Posterior vena cava (tissue), 2 donors: ENCODE measurements at regions not wholly inside any gene's neighbourhood (a gene's known extent, or its start where the extent isn't known, plus 50 kb on each side); places are given as distances from the start of the nearest gene placed in this dataset.

Experiments used
- DNase-seq: peaks from one replicate; pipeline ENCODE4 v3.0.0-alpha.2; 2020; ENCODE audit warnings: low spot score
- intact Hi-C, 2 donors: fragments of 100-400 bp; cut with DNase I; formaldehyde crosslinking; loops; one replicate each; pipeline versions ENCODE4 v1.14.1 to v1.14.2; 2022 to 2023
- donor health status: DM: yes; HTN: yes; CAD: no.
- donor health status: DM: yes; HTN: yes; CAD: no.

- no peak for DNase-seq
- intact Hi-C loops: no loop called here
Observed at GRCh38 chr2:9060819-9061218, 57.3 kb upstream of the MBOAT2 start.

GRCh38 chr2:9057939-9058761 is 54.7 kb upstream of the MBOAT2 start:
- intact Hi-C loops: no loop called here
- DNase-seq: no peak

GRCh38 chr2:9055471-9055870 is 52.0 kb upstream of the MBOAT2 start:
- intact Hi-C loops: no loop called here
- no peak for DNase-seq

- DNase-seq: no peak
- intact Hi-C loops: no loop called here
Observed at GRCh38 chr2:9053534-9053931, 50.0 kb upstream of the MBOAT2 start.
